GM10248 (cell line): ENCODE measurements at regions not wholly inside any gene's neighbourhood (a gene's known extent, or its start where the extent isn't known, plus 50 kb on each side); places are given as distances from the start of the nearest gene placed in this dataset.
"Not testable (repeated sequence)": the region's sequence is repeated elsewhere in the genome, so short reads cannot be mapped to it uniquely, and the experiment has no call there.

Source experiments
- CTCF ChIA-PET: fragments of 300-600 bp; sonication (Branson Sonifier 250); formaldehyde crosslinking; extraction: SDS; loops from one replicate; lab custom pipeline; 2021; ENCODE audit warnings: antibody characterized with exemption; lab: Yijun Ruan, JAX
- POLR2A ChIA-PET: fragments of 350-650 bp; sonication (Branson Sonifier 250); formaldehyde crosslinking; extraction: SDS; loops from one replicate; lab custom pipeline; 2020; ENCODE audit warnings: antibody characterized with exemption; lab: Yijun Ruan, JAX
- DNase-seq: peaks from one replicate; pipeline ENCODE4 v3.0.0; 2012; ENCODE audit errors: extremely low spot score
- TF ChIP-seq, protein P1 (sequence below): IDR thresholded peaks from 2 replicates; pipeline ENCODE4 v1.5.1; 2012; ENCODE audit warnings: mild to moderate bottlenecking, low read depth; ENCODE audit errors: extremely low read depth, missing control alignments, control extremely low read depth

DNA sequence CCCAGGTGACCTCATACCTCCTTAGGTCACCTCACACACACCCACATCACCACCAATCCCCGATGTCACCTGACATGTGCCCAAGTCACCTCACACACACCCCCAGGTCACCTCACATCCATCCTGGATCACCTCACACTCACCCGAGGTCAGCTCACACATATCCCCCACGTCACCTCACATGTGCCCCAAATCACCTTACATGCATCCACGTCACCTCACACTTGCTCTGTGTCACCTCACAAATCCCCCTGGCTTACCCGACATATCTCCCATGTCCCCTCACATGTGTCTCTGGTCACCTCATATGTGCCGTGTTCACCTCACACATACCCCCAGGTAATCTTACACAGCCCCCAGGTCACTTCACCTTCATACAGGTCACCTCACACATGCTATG lies 864.6 kb downstream of the TMEM121 start:
- DNase-seq = no peak
- TF ChIP-seq, protein P1, sequence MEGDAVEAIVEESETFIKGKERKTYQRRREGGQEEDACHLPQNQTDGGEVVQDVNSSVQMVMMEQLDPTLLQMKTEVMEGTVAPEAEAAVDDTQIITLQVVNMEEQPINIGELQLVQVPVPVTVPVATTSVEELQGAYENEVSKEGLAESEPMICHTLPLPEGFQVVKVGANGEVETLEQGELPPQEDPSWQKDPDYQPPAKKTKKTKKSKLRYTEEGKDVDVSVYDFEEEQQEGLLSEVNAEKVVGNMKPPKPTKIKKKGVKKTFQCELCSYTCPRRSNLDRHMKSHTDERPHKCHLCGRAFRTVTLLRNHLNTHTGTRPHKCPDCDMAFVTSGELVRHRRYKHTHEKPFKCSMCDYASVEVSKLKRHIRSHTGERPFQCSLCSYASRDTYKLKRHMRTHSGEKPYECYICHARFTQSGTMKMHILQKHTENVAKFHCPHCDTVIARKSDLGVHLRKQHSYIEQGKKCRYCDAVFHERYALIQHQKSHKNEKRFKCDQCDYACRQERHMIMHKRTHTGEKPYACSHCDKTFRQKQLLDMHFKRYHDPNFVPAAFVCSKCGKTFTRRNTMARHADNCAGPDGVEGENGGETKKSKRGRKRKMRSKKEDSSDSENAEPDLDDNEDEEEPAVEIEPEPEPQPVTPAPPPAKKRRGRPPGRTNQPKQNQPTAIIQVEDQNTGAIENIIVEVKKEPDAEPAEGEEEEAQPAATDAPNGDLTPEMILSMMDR = no peak
- POLR2A ChIA-PET = no interaction called here
- CTCF ChIA-PET = interaction anchor here (2.1 to 3.6 kb wide), 3 partner anchors 17 to 26 kb away, joined by 6 to 26 read pairs (median 17); no protein-coding TSS in a partner anchor

DNA sequence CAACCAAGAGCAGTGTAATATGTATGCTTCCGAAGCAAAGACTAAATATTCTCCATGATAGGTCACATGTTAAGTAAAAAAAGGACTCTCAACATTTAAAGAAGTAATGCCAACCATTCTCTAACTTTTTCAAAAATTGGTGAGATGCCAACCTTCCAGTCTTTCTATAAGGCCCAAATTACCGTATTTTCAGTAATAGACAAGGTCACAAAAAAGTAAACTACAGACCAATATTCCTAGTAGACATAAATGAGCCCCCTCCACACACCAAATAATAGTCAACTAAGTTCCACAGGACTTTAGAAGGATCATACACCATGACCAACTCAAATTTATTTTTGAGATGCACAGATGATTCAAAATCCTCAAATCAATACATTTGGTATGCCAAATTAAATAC lies 867.4 kb downstream of the TMEM121 start:
- TF ChIP-seq, protein P1 = no peak
- ChIA-PET CTCF (interaction anchor here (1.0 to 7.6 kb wide), 3 partner anchors 22 to 212 kb away, joined by 3 to 115 read pairs (median 8); no protein-coding TSS in a partner anchor), POLR2A (no interaction called here)
- no peak for DNase-seq

DNA sequence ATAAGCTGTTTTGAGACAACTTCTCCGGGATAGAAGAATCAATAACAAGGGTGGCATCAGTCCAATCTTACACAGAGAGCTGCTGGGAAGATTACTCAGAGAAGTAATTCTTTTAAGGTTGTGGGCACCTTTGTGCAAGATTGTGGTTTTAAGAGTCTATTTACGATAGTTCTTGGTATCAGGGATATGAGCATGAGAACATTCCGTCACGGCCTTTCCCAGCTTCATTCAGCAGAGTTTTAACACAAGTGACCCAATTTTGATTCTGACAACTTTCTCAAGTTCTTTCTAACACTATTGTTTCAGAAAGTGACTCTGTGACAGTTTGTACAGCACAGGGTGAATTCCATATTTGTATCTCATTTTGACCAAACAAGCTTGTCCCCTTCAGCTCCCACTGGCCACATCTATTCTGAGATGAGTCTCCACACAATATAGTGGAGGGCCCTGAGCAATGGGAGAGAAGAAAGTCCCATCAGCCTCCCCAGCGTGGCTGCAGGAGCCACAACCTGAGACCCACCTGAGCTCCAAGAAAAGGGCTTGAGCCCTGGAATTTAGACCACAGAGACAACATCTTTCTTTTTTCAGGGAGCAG lies 869.2 kb downstream of the TMEM121 start:
- CTCF ChIA-PET = interaction anchor here (0.8 to 7.6 kb wide), 13 partner anchors 8 to 793 kb away, joined by 3 to 115 read pairs (median 4); no protein-coding TSS in a partner anchor
- TF ChIP-seq, protein P1 = no peak
- POLR2A ChIA-PET = no interaction called here
- no peak for DNase-seq

DNA sequence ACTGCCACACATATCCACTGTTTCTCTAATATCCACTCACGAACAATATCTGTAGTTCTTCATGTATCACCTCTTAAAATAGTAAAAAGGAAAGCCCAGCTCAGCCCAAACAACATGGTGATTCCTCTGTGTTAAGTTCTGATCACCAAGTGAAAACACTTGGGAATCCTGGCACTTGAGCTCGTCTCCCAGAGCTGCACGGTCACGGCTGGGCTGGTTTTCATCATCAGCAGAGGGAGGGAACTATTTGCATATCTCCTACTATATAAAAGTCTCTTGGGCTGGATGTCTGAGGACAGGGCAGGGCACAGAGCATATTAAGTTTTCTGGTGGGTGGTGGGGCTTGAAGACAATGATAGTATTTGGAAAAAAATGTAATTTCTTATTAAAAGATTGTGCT lies 870.6 kb downstream of the TMEM121 start:
- TF ChIP-seq, protein P1 = no peak
- DNase-seq = no peak
- POLR2A ChIA-PET = no interaction called here
- CTCF ChIA-PET = interaction anchor here (0.9 to 7.6 kb wide), 6 partner anchors 14 to 134 kb away, joined by 3 to 115 read pairs (median 4); no protein-coding TSS in a partner anchor

- DNase-seq, POLR2A ChIA-PET: not testable (repeated sequence)
- CTCF ChIA-PET = interaction anchor here (7.6 kb wide), 1 partner anchor 19 kb away, joined by 115 read pairs; no protein-coding TSS in a partner anchor
Observed at GRCh38 chr14:106398931-106399331, 872.5 kb downstream of the TMEM121 start.

DNA sequence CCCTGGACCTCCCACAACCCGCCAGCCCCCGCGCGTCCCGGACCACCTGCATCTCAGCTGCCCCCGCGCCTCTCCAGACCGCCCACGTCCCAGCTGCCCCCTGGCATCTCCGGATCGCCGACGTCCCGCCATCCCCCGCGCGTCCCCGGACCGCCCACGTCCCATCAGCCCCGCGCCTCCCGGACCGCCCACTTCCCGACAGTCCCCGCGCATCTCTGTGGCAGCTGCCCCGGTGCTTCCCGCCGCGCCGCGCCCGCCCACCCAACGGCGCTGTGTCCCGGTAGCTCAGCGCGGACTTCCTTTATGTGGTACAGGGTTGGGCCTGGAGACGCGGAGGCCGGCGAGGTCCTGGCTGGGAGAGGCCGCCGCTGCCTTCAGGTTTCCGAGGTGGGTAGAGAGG lies 874.9 kb downstream of the TMEM121 start:
- POLR2A ChIA-PET, DNase-seq: not testable (repeated sequence)
- CTCF ChIA-PET = interaction anchor here (1.1 kb wide), 1 partner anchor 15 kb away, joined by 3 read pairs; no protein-coding TSS in a partner anchor

DNA sequence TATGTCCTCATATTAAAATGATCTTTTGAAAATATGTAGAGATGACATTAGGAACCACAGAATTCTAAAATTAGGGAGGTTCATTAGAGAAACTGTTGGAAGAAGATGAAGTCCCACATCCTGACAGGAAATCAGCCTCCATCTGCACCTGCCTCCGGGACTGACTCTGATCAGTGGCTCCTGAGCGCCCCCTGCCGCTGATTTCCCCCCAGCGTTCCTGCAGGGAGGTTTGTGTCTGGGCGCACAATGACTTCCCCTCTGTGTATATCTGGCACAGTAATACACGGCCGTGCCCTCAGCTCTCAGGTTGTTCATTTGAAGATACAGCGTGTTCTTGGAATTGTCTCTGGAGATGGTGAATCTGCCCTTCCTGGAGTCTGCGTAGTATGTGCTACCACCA lies 883.8 kb downstream of the TMEM121 start:
- DNase-seq, POLR2A ChIA-PET: not testable (repeated sequence)
- CTCF ChIA-PET = interaction anchor here (0.6 to 5.9 kb wide), 13 partner anchors 11 to 860 kb away, joined by 3 to 44 read pairs (median 3); no protein-coding TSS in a partner anchor
- TF ChIP-seq, protein P1 = peak; percentile 68
